HK-2 (cell line): ENCODE measurements at regions not wholly inside any gene's neighbourhood (a gene's known extent, or its start where the extent isn't known, plus 50 kb on each side); places are given as distances from the start of the nearest gene placed in this dataset.

ENCODE experiments used
- DNase-seq: peaks from one replicate; pipeline ENCODE4 v3.0.0-alpha.2; 2018; ENCODE audit not compliant: unreplicated experiment

DNA sequence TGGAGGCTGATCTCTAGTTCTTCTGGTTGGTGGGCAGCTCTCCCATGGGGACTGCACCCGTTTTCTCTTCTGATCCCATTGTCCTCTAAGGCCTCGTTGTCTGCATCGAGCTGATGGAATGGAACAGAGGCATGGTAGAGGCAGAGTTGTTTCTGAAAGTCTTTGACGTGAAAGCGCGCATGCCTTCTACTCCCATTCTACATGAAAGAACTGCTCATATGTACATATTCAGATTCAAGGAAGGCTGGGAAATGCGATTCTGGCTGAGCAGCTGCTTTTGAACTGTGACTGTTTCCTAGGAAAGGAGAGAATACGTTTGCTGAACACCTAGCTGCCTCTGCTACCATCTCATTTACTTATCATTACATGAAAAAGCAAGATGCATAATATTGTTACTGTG lies 815.2 kb downstream of the QKI start:
- no peak for DNase-seq

DNA sequence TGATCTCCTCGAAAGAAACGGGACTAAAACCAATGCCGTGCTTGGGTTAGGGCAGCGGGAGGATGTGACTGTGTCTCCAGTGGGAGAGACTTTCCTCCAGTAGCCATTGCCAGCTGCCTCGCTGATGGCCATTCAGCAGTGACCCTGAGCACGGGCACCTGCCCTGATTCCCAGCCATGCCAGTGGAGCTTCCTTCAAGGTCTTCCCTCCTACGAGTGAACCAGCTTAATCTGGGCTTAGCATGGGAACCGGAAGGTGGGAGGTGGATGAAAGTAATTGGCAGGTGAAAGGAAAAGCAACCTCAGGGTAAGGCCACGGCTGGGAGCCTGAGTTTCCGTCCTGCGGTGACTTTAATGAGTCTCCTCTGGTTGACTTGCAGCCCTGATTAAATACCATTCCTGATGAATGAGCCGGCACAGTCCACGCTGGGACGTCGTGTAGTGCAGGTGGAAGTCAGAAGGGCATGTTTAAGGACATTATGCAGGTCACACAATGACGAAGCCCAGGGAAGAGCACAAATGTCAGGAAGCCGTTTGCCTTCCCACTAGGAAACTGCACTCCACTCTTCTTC lies 813.5 kb downstream of the QKI start:
- DNase-seq = no peak

DNA sequence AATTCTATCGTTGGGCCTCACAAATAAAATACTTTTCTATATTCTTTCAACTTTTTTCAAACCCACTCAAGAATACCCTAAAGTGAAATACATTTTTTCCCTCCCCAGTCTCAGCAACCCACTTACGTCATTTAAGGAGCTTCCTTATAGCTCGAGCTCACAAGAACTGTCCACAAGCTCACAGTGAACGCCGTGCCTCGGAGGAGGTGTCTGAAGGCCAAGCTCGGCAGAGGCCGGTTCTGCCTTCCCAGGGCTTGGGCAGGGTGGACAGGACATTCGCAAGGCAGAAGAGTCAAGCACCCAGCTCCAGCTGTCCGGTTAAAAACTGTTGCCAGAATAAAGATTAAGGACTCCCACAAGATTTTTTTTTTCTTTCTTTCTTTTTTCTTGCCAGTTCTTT lies 802.3 kb downstream of the QKI start:
- no peak for DNase-seq

DNA sequence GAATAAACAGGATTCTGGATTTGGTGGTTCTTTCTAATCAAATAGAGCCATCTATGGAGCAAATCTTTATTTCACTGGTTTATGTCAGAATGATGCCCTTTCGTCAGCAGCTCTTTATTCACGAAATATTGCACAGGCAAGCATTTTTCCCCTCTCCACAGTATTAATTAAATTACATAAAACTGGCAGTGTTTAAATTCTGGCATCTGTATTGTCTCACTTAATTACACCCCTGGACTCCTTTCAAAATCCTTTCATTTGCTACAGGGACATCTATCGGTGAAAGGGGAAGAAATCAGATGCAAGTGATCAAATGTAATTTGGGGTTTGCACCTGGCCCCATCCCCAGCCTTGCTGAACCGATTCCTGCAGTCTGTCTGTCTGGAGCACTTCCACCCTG lies 801.9 kb downstream of the QKI start:
- no peak for DNase-seq

DNA sequence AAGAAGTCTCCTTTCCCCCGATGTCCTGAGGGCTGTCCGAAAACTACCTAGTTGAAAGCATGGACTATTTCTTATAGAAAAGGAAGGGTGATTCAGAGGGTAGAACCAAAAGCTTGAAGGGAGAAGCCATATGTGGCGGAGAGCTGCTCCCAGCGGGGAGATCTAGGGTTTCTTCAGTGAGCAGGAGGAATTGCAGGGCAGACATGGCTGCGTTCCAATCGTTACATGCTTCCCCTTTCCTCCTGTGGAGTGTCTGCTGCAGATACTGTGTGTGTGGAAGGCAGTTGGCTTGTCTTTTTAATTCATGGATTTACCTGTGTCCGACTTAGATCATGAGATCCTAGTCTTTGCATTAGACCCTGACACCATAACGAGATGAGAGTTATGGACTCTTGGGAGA lies 799.5 kb downstream of the QKI start:
- DNase-seq = no peak

DNA sequence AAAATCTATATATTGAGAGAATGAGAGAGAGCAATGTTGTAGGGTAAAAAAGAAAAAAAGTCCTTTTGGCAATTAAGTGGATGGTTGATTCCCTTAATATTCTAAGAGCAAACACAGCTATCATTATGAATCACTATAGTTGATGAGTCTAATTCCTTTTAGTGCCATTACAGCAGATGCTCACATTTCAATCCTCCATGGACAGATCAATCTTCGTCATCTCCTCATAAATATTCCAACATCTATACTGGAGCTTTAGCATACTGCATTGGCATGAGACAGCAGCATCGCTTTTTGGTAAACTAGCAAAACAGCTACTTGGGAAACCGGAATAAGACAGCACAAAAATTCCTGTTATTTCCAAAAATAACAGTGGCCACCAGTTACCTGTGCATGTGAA lies 796.7 kb downstream of the QKI start:
- no peak for DNase-seq

DNA sequence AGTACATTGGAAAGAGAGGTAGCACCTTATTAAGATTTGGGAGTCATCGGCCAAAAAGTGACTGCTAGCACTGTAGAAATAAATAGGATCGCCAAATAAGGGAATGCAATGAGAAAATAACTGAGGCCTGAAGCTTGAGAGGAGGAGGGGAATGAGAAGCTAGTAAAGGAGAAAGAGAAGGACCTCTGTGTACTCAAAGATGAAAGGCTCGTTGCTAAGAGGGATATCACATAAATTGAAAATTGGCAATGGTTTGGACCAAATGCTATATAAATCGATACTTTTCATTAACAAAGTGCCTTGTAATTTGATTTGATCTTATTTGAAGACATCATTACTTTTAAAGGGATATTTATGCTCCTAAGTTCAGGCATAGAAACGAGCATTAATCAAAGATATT lies 796.3 kb downstream of the QKI start:
- DNase-seq = no peak

DNA sequence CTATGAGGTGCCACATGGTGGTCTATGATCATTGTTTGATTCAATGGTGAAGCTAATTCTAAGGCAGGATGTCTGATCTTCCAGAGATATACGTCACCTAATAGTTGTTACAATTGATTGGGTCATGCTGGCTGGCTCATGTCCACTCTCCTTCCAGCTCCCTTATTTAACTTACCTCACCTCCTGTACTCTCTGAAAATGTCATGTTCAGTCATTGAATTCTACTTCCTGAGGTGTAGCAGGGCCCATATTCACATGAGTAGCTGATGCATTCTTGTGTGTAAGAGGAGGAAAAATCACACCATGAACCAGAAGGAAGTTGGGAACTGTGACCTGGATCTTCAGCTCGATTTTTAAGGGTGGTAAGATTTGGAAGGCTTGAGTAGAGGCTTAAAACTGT lies 795.8 kb downstream of the QKI start:
- no peak for DNase-seq

DNA sequence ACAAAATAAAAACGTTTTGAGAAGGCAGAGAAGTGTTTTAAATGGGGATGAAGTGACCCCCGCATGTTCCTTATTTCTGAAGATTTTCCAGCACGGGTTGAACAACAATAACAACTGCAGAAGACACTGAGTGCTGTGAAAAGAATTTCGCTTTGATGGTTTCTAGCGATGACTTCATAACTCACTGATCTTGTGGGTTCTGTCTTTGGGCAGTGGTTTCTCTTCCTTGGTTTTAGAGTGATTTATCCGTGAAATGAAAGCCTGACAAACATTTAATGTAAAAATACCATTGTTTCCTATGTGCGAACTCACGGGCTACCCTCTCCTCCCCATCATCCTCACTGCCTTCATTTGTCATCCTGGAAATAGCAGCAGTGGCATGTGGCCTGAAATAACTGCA lies 793.9 kb downstream of the QKI start:
- DNase-seq = no peak

DNA sequence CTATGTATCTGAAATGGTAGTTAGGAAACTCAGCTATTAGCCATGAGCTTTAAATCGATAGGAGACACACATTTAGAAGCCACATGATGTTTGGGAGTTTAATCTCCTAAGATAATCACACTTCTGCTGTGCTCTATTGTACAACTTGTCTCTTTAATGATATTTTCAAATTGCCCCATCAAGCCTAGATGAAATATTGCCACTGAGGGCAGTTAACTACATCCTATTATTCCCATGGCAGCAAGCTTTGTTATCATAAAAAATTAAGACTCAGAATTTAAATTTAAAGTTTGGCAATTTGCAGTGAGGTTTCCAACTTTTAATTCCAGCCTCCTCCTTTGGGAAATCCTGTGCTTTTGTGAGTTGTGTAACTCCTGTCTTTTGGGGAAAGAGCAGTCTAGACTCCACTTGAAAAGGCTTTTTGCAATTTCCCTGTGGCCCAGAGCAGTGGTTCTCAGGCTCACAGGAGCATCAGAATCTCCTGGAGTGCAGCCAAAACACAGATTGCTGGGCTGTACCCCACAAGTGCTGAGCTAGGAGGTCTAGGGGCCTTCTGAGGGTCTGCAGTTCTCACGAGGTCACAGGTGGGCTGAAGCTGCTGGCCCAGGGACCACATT lies 792.4 kb downstream of the QKI start:
- no peak for DNase-seq

DNA sequence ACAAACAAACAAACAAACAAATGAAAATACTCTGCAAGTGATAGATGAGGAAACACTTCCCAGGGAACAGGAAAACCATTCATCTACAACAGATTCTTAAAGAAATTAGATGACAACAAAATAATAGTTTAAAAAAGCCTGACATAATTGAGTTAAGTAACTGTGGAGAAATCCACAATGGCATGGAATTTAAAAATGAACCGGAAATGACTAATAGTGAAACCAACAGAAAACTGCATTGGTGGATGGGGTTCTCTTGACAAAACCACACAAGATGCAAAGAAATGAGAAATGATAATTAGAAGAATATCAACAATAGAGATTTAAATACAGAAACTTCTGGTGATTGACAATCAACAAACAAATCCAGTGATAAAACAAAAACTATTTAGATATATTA lies 785.6 kb downstream of the QKI start:
- no peak for DNase-seq

DNA sequence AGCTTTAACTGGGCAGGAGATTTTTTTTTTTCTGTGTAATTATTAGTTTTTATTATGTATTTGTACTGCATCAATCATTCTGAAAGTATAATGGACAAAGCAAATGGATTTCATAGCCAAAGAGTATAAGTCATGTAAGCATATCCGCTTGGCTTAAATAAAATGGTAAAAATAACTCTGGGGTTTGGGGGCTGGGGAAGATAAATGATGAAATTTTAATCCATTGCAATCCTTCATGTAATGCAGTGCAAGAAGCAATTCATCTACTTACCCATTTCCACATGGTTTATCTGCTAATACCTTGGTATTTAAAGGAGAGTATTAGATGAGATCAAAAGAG lies 781.4 kb downstream of the QKI start:
- DNase-seq = no peak

DNA sequence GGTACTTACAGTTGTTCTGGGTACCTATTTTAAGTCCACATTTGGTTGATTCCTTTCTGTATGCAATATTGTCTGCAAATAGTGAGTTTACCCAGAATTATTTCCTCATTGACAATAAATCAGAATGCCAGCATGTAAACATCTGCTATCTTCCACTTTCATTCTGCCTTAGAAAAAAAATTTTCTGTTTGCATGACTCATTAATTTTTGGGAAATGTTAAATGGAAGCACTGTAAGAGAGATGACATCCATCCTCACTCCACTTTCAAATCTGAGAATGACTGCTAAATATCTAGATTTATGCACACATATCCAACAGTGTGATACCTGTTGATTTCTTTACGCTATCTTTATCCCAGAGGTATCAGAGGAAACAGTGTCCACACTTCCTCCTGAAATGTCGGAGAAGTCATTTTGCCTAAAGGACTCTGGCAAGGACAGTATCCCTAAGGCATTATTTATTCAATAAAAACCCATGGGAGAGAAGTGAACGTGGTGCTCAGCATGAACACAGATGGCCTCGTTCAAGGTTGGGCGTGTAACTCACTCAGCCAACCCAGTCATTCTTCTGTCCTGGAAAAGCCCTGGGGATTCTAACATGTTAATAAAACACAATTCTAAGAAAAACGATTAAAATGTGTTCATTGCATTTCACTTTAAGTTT lies 780.9 kb downstream of the QKI start:
- DNase-seq = no peak

DNA sequence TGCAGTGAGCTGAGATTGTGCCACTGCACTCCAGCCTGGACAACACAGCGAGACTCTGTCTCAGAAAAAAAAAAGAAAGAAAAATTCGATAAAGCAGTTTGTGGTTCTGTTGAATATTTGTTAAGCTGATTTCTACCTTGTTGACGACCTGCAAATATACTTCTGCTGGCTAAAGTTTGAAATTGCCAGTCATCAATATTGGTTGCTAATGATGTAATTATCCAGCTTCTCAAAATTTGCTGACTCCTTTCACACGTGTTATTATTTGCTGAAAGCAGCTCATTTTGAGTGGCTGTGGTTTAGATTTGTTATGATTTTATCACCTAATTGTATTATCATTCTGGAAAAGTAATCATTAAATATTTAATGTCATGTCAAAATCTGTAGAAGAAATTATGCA lies 774.3 kb downstream of the QKI start:
- no peak for DNase-seq

DNA sequence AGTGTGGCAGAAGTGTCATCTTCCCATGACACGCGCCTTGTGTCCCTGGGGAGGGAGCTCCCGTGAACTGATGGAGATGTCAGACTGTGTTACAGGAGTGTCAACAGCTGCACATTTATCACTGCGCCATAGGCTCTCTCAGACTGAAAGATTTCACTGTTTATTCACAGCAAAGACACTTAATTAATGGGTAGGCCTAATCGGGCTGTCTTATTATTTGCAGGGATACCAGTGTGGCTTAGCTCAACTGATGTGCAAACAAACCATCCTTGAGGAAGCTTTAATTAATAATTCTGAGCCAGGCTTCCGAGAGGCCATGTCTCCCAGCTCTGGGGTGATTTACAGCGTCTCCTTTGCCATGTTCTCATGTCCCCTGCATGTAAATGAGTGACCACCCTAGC lies 771.0 kb downstream of the QKI start:
- no peak for DNase-seq

DNA sequence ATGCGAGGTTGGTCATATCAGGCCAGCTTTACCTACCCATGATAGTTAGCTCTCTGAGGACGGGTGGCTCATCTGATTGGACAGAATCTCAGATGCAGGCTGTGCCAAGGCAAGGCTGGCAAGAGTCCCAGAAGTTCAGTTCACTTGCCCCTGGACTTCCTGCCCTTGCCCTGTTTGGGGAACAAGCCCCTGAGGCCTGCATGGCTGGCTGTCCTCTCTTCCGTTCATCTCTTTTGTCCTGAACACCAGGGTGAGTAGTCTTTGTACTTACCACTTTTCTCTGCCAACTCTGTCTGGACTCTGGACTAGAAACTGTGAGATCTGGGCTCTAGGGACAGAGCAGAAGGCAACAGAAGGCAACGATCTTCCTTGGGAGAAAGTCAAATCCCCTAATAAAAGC lies 769.9 kb downstream of the QKI start:
- no peak for DNase-seq

DNA sequence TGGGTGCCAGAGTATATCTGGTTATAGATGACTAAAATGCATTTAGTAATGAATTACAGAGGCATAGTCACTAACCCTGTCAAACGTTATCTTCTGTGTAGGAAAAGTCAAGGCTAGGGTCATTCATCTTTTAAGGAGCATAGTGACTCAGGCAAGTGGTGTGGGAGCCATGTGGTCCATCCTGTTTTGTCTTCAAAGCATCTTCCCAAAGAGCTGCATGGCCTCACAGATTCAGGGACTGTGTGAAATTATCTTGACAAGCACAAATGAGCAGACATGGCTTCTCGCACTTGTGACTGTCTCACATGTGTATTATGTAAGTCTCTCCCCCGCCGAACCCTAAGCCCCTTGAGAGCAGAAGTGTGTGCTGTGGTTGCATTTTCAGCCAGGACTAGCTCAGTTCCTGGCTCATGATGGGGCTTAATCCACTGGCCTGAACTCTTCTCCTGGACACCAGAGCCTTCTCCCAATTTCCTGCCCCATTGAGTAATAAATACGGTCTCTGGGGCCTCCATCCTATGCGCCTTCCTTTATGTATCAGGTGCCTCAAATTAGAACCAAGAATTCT lies 769.1 kb downstream of the QKI start:
- DNase-seq = no peak

DNA sequence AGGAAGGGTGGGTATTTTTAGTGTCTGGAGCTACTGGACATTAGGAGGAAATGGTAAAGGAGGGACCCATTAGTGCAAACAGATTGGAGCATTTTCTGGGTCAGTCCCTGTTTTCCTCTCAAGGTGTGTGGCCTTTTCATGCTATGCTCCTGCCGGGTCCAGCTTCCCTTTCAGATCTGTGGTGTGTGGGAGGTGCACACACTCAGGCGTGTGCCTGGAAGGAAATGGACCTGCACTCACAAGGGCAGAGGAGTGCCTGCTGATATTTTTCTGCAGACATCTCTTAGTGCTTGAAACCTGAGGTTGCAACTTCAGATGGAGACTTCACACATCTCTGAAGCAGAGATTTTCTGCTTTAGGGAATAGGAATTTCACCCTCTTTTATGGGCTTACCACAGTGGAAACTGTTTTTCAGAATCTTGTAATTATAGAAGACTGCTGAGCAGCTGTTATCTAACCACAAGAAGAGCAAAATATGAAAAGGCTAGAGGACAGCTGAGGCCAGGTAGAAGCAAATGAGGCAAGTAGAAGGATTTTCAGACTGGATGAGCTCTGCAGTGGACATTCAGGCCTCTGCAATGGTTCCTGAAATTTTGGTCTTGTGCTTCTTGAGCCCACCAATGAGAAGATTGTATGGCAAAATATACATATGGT lies 764.3 kb downstream of the QKI start:
- DNase-seq = no peak

DNA sequence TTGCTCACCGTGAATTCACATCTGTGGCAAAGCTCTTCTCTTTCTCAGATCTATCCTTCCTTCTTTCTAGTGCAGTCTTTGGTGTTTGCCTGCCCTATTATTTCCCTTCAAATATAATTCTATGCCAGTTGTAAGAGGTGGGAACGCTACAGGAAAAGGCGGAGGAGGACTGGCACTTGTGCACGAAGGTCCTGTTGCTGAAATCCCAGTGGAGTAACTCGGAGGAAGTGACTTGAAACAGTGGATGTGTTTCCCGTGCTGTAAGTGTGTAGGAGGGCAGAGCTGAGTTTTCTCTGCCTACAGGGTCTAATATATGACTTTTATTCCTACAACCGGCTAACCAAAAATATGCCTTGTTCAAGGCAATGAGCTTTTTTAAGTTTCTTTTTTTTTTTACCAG lies 754.8 kb downstream of the QKI start:
- DNase-seq = no peak

DNA sequence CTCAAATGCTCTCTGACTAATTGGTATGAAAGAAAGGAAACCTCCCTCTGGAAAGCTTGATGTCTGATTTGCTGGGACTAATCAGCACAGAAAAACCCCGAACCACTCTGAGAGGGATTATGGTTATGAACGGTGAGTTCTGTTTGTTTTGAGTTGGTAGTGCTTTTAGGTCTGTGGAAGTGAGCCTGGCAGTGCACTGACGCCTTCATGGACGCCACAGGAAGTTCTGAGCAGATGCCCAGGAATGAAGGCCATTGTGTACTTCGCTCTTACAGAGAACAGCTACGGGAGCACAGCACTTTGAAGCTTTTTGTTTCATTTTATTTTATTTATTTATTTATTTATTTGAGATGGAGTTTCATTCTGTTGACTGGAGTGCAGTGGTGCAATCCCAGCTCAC lies 754.1 kb downstream of the QKI start:
- no peak for DNase-seq

DNA sequence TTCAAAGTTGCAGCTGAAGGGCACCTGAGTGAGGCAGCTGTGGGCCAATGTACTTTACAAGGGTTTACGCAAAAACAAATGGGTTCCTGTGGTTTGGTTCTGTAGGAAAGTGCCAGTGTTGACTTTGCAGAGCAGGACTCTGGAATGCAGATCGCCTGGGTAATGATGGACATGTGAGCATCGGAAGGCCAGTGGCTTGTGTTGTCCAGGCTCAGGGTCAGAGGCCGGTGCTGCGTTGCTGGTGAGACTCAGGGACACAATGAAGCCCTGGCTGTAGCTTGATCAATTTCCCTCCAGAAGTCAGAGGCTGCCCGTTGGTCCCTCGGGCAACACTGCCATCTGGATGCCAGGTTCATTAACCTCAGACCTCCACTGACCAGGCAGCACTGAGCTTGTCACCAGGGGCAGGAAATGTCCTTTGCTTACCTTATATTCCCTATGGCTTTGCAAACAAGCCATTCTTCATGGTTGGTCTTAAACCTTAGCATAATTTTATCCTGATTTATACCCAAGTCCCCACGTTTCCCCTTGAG lies 753.4 kb downstream of the QKI start:
- no peak for DNase-seq

DNA sequence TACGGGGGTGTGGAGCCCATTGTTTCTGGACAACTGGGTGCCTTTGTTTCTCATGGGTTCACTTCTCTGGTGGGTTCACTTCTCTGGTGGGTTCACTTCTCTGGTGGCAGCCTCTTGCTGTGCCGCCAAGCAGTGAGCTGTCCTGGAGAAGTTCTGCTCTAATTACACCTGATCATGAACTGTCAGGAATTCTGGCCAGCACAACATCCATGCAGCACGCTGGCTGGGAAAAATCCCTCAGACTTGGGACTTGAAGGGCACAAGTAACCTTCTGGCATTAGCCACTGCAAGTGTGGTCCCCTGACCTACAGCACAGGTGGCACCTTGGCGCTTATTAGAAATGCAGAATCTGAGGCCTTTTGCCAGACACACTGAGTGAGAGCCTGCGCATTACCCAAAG lies 752.5 kb downstream of the QKI start:
- DNase-seq = no peak

DNA sequence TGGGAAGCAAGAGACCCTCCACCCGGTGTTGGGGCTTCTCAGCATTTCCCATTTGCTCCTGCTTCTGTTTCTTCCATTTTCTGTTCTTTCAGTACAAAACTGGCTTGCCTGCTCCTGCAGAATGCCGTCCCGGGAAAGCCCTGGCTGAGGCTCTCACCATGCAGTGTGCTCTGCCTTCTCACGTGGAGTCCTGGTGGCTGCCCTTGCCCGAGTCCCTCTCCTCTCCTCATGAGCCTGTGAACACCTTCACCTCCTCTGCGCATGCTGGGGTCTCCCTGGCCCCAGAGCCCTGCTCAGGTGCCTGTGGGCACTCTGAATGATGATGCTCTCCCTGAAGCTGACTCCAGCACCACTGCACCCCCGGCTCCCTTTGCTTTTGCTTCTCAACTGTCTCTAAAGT lies 752.0 kb downstream of the QKI start:
- DNase-seq = no peak
